ENCODE measurements at regions not wholly inside any gene's neighbourhood (a gene's known extent, or its start where the extent isn't known, plus 50 kb on each side); places are given as distances from the start of the nearest gene placed in this dataset.

GRCh38 chr10:78829565-78829964, 239.2 kb upstream of the ZMIZ1 start:
- no peaks in the 10 kb centered on the region for H3K4me1 ChIP-seq
- no peak overlapping the region for H3K27ac ChIP-seq
- H3K36me3 ChIP-seq, result no peaks in the 10 kb centered on the region
- ATAC-seq, result no peak
- H3K9me3 ChIP-seq, result no peaks in the 10 kb centered on the region
- DNase-seq, result no peak
- no peaks in the 10 kb centered on the region for H3K27me3 ChIP-seq
- intact Hi-C loops (cut with DNase I), result no loop called here
- no peak overlapping the region for H3K4me3 ChIP-seq
- 60% methylated on average over 7 of the region's 9 CpGs for WGBS (ENCODE audit: insufficient coverage, low coverage, low lambda C conversion rate, missing lambda C conversion rate)
- TF ChIP-seq POLR2A (IDR thresholded peaks at IDR 0.05) (no peak), CTCF (IDR thresholded peaks at IDR 0.05) (no peak)

- WGBS (ENCODE audit: insufficient coverage, low coverage, low lambda C conversion rate, missing lambda C conversion rate), result 64% methylated on average over 7 of the region's 7 CpGs
Measured at GRCh38 chr10:78830062-78830975, 238.4 kb upstream of the ZMIZ1 start.

GRCh38 chr10:78830976-78831375, 237.8 kb upstream of the ZMIZ1 start:
- intact Hi-C loops (cut with DNase I), result no loop called here
- Histone ChIP-seq H3K4me3 (no peak overlapping the region), H3K27ac (no peak overlapping the region), H3K4me1 (no peaks in the 10 kb centered on the region), H3K9me3 (no peaks in the 10 kb centered on the region), H3K27me3 (no peaks in the 10 kb centered on the region), H3K36me3 (no peaks in the 10 kb centered on the region)
- DNase-seq, result no peak
- 68% methylated on average over 7 of the region's 7 CpGs for WGBS (ENCODE audit: insufficient coverage, low coverage, low lambda C conversion rate, missing lambda C conversion rate)
- TF ChIP-seq CTCF (IDR thresholded peaks at IDR 0.05) (no peak), POLR2A (IDR thresholded peaks at IDR 0.05) (no peak)
- ATAC-seq, result no peak

More at GRCh38 chr10:78830062-78830975, 238.4 kb upstream of the ZMIZ1 start:
- Histone ChIP-seq H3K27me3 (no peaks in the 10 kb centered on the region), H3K27ac (no peak overlapping the region), H3K4me3 (no peak overlapping the region), H3K4me1 (no peaks in the 10 kb centered on the region), H3K9me3 (no peaks in the 10 kb centered on the region), H3K36me3 (no peaks in the 10 kb centered on the region)
- DNase-seq, result no peak
- no peak for ATAC-seq
- intact Hi-C loops (cut with DNase I), result no loop called here
- TF ChIP-seq POLR2A (IDR thresholded peaks at IDR 0.05) (no peak), CTCF (IDR thresholded peaks at IDR 0.05) (no peak)

GRCh38 chr10:78831461-78831860, 237.3 kb upstream of the ZMIZ1 start:
- ATAC-seq, result no peak
- TF ChIP-seq POLR2A (IDR thresholded peaks at IDR 0.05) (no peak), CTCF (IDR thresholded peaks at IDR 0.05) (no peak)
- WGBS (ENCODE audit: insufficient coverage, low coverage, low lambda C conversion rate, missing lambda C conversion rate), result 60% methylated on average over 1 of the region's 8 CpGs
- Histone ChIP-seq H3K4me1 (no peaks in the 10 kb centered on the region), H3K4me3 (no peak overlapping the region), H3K9me3 (no peaks in the 10 kb centered on the region), H3K27ac (no peak overlapping the region), H3K27me3 (no peaks in the 10 kb centered on the region), H3K36me3 (no peaks in the 10 kb centered on the region)
- intact Hi-C loops (cut with DNase I), result no loop called here
- DNase-seq, result no peak

Data from right lobe of liver (tissue), 6 donors.